ENCODE measurements at regions not wholly inside any gene's neighbourhood (a gene's known extent, or its start where the extent isn't known, plus 50 kb on each side); places are given as distances from the start of the nearest gene placed in this dataset.

- Histone ChIP-seq H2AFZ (ENCODE audit: low read length) (0 out of 2 replicates have a peak overlapping the region, but pooled peaks have one; percentile 61), H3K79me2 (ENCODE audit: control insufficient read depth in 1 of 2, insufficient read depth in 2 of 2, low read length in 2 of 2) (no peaks in the 10 kb centered on the region), H4K8ac (ENCODE audit: extremely low read depth, insufficient read depth, low read length) (no peak overlapping the region), H2BK120ac (replicated peaks; ENCODE audit: low read depth, low read length) (no peak overlapping the region), H4K20me1 (replicated peaks in 1 of 2; ENCODE audit: control insufficient read depth in 1 of 2, insufficient read depth in 2 of 2, low read length in 2 of 2) (no peaks in the 10 kb centered on the region), H2AK5ac (ENCODE audit: low read depth, low read length) (no peak overlapping the region), H3K27me3 (replicated peaks in 1 of 4; ENCODE audit: control insufficient read depth in 3 of 4, extremely low read depth in 1 of 4, insufficient read depth in 3 of 4, low read length in 3 of 4) (no peaks in the 10 kb centered on the region), H3K4me1 (replicated peaks in 1 of 4; ENCODE audit: control insufficient read depth in 3 of 4, insufficient read depth in 4 of 4, low read length in 3 of 4) (peaks cover 0 to 6% (median 0%) of the 10 kb centered on the region in 4 experiments; a peak in 2 of 7 replicates), H3K36me3 (ENCODE audit: control insufficient read depth in 2 of 4, insufficient read depth in 4 of 4, low read length in 3 of 4) (no peaks in the 10 kb centered on the region), H3K18ac (ENCODE audit: extremely low read depth, low read length) (no peak overlapping the region), H3K9me3 (ENCODE audit: insufficient read depth in 2 of 2, low read depth in 1 of 2, low read length in 1 of 2) (no peaks in the 10 kb centered on the region), H2BK5ac (ENCODE audit: low read depth, low read length) (no peak overlapping the region), H4K5ac (ENCODE audit: insufficient read length, low read depth, low read length) (no peak overlapping the region), H2BK20ac (ENCODE audit: low read length) (no peak overlapping the region), H2BK12ac (ENCODE audit: low read depth, low read length) (no peak overlapping the region), H3K27ac (ENCODE audit: low read depth, low read length) (no peak overlapping the region), H3K4me3 (ENCODE audit: extremely low read depth in 1 of 4, insufficient read depth in 2 of 4, low read depth in 3 of 4, low read length in 4 of 4) (no peak overlapping the region), H3K14ac (ENCODE audit: insufficient read length) (no peak overlapping the region), H2BK15ac (ENCODE audit: low read length) (no peak overlapping the region), H3K4ac (replicated peaks; ENCODE audit: insufficient read length, low read depth, low read length) (no peak overlapping the region), H3K4me2 (ENCODE audit: insufficient read depth in 1 of 2, low read depth in 2 of 2, low read length in 2 of 2) (no peak overlapping the region), H3K56ac (replicated peaks; ENCODE audit: insufficient read length, low read depth, low read length) (no peak overlapping the region), H3K9ac (replicated peaks in 1 of 4; ENCODE audit: extremely low read depth in 1 of 4, low read depth in 3 of 4, low read length in 3 of 4) (no peak overlapping the region), H3K23ac (ENCODE audit: insufficient read length) (no peak overlapping the region), H3K79me1 (ENCODE audit: low read depth, low read length) (no peaks in the 10 kb centered on the region), H4K91ac (replicated peaks; ENCODE audit: insufficient read length, low read length) (no peak overlapping the region), H3K23me2 (ENCODE audit: low read depth, low read length) (no peaks in the 10 kb centered on the region)
- FAIRE-seq (no peak), DNase-seq (ENCODE audit: low read depth in 1 of 2, low spot score in 2 of 2) (no peak)
- TF ChIP-seq POLR2A (IDR thresholded peaks at IDR 0.05; ENCODE audit: control extremely low read depth in 1 of 2, low read depth in 2 of 2, low read length in 2 of 2) (no peak), CHD2 (IDR thresholded peaks at IDR 0.05; ENCODE audit: low read length) (no peak), RNF2 (IDR thresholded peaks at IDR 0.05; ENCODE audit: borderline replicate concordance, low read depth, low read length, missing control alignments, poor library complexity, severe bottlenecking) (no peak), CBX5 (IDR thresholded peaks at IDR 0.05; ENCODE audit: low read depth, low read length) (no peak), JUN (IDR thresholded peaks at IDR 0.05; ENCODE audit: low read depth, low read length) (no peak), MAX (IDR thresholded peaks at IDR 0.05) (no peak)
- POLR2A ChIA-PET (ENCODE audit: partially characterized antibody): interaction anchor here (0.5 kb wide), 1 partner anchor 91 kb away, joined by 4 read pairs; no protein-coding TSS in a partner anchor
- CTCF ChIA-PET (ENCODE audit: partially characterized antibody): interaction anchor here (1.3 kb wide), 1 partner anchor 89 kb away, joined by 5 read pairs; no protein-coding TSS in a partner anchor
- 90% methylated on average over 3 of the region's 3 CpGs; no CpG with 5 or more reads in 1 of the 2 experiments for WGBS, 2 experiments (ENCODE audit: extremely low coverage in 1 of 2, insufficient coverage in 1 of 2, insufficient read length in 1 of 2, insufficient replicate concordance in 2 of 2, low coverage in 1 of 2, low lambda C conversion rate in 2 of 2, missing lambda C conversion rate in 1 of 2)
Observed at GRCh38 chr3:177689077-177689476, 491.8 kb upstream of the TBL1XR1 start.
